ENCODE measurements at regions not wholly inside any gene's neighbourhood (a gene's known extent, or its start where the extent isn't known, plus 50 kb on each side); places are given as distances from the start of the nearest gene placed in this dataset.

- H3K27ac Mint-ChIP-seq = no peak overlapping the region
- no peaks in the 10 kb centered on the region for H3K27me3 Mint-ChIP-seq (ENCODE audit: low read depth)
- no peaks in the 10 kb centered on the region for H3K9me3 Mint-ChIP-seq
Observed at GRCh38 chr16:26267641-26268040, 575.9 kb downstream of the HS3ST4 start.

GRCh38 chr16:26269673-26270072 lies 577.9 kb downstream of the HS3ST4 start:
- no peak for TF ChIP-seq CTCF (IDR thresholded peaks at IDR 0.05; ENCODE audit: unreplicated experiment in 3 of 3)
- no peak overlapping the region for H3K27ac Mint-ChIP-seq
- no peaks in the 10 kb centered on the region for H3K9me3 Mint-ChIP-seq
- no peaks in the 10 kb centered on the region for H3K27me3 Mint-ChIP-seq (ENCODE audit: low read depth)
- H3K4me1 Mint-ChIP-seq = no peaks in the 10 kb centered on the region
- no peak overlapping the region for H3K4me3 Mint-ChIP-seq
- H3K36me3 Mint-ChIP-seq (ENCODE audit: low read depth) = no peaks in the 10 kb centered on the region

More at GRCh38 chr16:26267641-26268040, 575.9 kb downstream of the HS3ST4 start:
- Mint-ChIP-seq H3K4me1 (no peaks in the 10 kb centered on the region), H3K36me3 (ENCODE audit: low read depth) (no peaks in the 10 kb centered on the region), H3K4me3 (no peak overlapping the region)
- no peak for TF ChIP-seq CTCF (IDR thresholded peaks at IDR 0.05; ENCODE audit: unreplicated experiment in 3 of 3)

GRCh38 chr16:26273607-26274006 lies 581.8 kb downstream of the HS3ST4 start:
- H3K9me3 Mint-ChIP-seq = peaks cover 3% of the 10 kb centered on the region
- no peak overlapping the region for H3K4me3 Mint-ChIP-seq
- no peak for TF ChIP-seq CTCF (IDR thresholded peaks at IDR 0.05; ENCODE audit: unreplicated experiment in 3 of 3)
- no peaks in the 10 kb centered on the region for H3K27me3 Mint-ChIP-seq (ENCODE audit: low read depth)
- no peak overlapping the region for H3K27ac Mint-ChIP-seq
- H3K36me3 Mint-ChIP-seq (ENCODE audit: low read depth) = no peaks in the 10 kb centered on the region
- H3K4me1 Mint-ChIP-seq = no peaks in the 10 kb centered on the region

- no peak for TF ChIP-seq CTCF (IDR thresholded peaks at IDR 0.05; ENCODE audit: unreplicated experiment in 3 of 3)
- Mint-ChIP-seq H3K27ac (no peak overlapping the region), H3K4me1 (no peaks in the 10 kb centered on the region), H3K36me3 (ENCODE audit: low read depth) (no peaks in the 10 kb centered on the region), H3K27me3 (ENCODE audit: low read depth) (no peaks in the 10 kb centered on the region), H3K4me3 (no peak overlapping the region), H3K9me3 (peaks cover 3% of the 10 kb centered on the region)
Observed at GRCh38 chr16:26275021-26275590, 583.3 kb downstream of the HS3ST4 start.

- no peak overlapping the region for H3K4me3 Mint-ChIP-seq
- peaks cover 3% of the 10 kb centered on the region for H3K9me3 Mint-ChIP-seq
- no peaks in the 10 kb centered on the region for H3K27me3 Mint-ChIP-seq (ENCODE audit: low read depth)
- no peaks in the 10 kb centered on the region for H3K4me1 Mint-ChIP-seq
- H3K36me3 Mint-ChIP-seq (ENCODE audit: low read depth) = no peaks in the 10 kb centered on the region
- no peak for TF ChIP-seq CTCF (IDR thresholded peaks at IDR 0.05; ENCODE audit: unreplicated experiment in 3 of 3)
- no peak overlapping the region for H3K27ac Mint-ChIP-seq
Observed at GRCh38 chr16:26276289-26276688, 584.5 kb downstream of the HS3ST4 start.

- Mint-ChIP-seq H3K4me1 (no peaks in the 10 kb centered on the region), H3K9me3 (peaks cover 5% of the 10 kb centered on the region)
Observed at GRCh38 chr16:26281381-26282110, 589.8 kb downstream of the HS3ST4 start.

More at GRCh38 chr16:26281381-26282110, 589.8 kb downstream of the HS3ST4 start:
- no peaks in the 10 kb centered on the region for H3K27me3 Mint-ChIP-seq (ENCODE audit: low read depth)
- H3K27ac Mint-ChIP-seq = no peak overlapping the region
- no peak for TF ChIP-seq CTCF (IDR thresholded peaks at IDR 0.05; ENCODE audit: unreplicated experiment in 3 of 3)
- no peaks in the 10 kb centered on the region for H3K36me3 Mint-ChIP-seq (ENCODE audit: low read depth)
- H3K4me3 Mint-ChIP-seq = no peak overlapping the region
